ENCODE measurements at regions not wholly inside any gene's neighbourhood (a gene's known extent, or its start where the extent isn't known, plus 50 kb on each side); places are given as distances from the start of the nearest gene placed in this dataset.

DNA sequence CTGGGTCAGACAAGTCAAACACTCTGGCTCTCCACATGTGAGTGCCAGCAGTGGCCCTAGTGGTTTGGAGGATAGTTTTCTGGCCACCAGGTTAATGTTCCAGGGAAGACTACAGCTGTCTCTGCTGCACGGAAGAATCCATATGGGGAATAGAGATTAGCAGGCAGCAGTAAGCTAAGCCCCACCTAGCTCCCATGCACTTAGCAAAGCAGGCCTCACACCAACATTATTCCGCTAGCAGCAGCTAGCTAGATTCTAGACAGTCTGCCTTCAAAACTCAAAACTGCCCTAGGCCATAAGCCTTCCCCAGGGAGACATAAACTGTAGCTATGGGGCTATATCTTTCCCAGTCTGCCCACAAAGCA, 86.1 kb downstream of the XIST start:
- Histone ChIP-seq H2AFZ (ENCODE audit: low read length) (0 out of 2 replicates have a peak overlapping the region, but pooled peaks have one; percentile 15), H3K4me3 (ENCODE audit: low read length) (no peak overlapping the region), H3K4me1 (ENCODE audit: low read length) (peaks cover 13% of the 10 kb centered on the region), H3K79me2 (ENCODE audit: low read length) (no peaks in the 10 kb centered on the region), H3K9me3 (replicated peaks; ENCODE audit: insufficient read depth, low read length) (no peaks in the 10 kb centered on the region), H3K36me3 (replicated peaks; ENCODE audit: insufficient read depth, low read length) (no peaks in the 10 kb centered on the region), H4K20me1 (ENCODE audit: insufficient read depth, low read length) (no peaks in the 10 kb centered on the region), H3K27ac (ENCODE audit: low read length) (no peak overlapping the region), H3K27me3 (replicated peaks; ENCODE audit: insufficient read depth, low read length) (no peaks in the 10 kb centered on the region), H3K9me2 (replicated peaks; ENCODE audit: insufficient read depth, low read length) (no peaks in the 10 kb centered on the region), H3K9ac (ENCODE audit: low read length) (no peak overlapping the region), H3K4me2 (ENCODE audit: low read depth, low read length) (peak overlapping the region; percentile 81; the same call in 1 of the 2 replicates), H3F3A (ENCODE audit: insufficient read depth, low read length) (no peaks in the 10 kb centered on the region)
- no peak for TF ChIP-seq EZH2 (optimal IDR thresholded peaks at IDR 0.05; ENCODE audit: low read depth, low read length)
- TF ChIP-seq CTCF (IDR thresholded peaks at IDR 0.05; ENCODE audit: low read length), result no peak
- no peak for TF ChIP-seq EZH2phosphoT487 (IDR thresholded peaks at IDR 0.05; ENCODE audit: low read length)
- no peak for DNase-seq

DNA sequence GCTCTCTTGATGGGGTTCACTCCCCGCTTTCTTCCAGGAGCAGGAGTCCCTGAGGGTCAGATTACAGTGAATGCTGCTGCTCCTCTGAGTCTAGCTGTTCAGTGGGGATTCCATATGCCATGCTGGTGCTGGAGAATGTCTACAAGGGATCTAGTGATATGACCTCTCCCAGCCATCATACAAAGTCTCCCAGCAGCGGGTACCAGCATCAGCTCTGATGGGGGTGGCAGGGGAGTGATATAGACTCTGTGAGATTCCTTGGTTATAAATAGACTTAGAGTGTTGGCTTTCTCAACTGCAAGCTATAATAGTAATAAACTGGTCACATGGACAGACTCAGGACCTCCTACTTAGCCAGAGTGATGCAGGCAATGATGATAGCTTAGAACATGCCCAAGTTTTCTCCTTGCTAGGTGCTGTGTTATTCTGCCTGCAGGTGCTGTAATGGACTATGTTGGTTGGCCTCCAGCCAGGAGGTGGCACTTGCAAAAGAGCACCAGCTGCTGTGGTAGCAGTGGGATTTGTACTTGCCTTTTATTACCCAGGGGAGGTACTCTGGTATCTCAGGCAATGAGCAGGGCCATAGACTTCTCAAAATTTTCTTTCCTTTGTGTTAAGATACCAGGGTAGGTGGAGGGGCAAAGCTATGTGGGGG, 86.6 kb downstream of the XIST start:
- Histone ChIP-seq H3K4me1 (ENCODE audit: low read length) (peaks cover 13% of the 10 kb centered on the region), H2AFZ (ENCODE audit: low read length) (no peak overlapping the region), H3K79me2 (ENCODE audit: low read length) (no peaks in the 10 kb centered on the region), H3K27ac (ENCODE audit: low read length) (no peak overlapping the region), H3F3A (ENCODE audit: insufficient read depth, low read length) (no peaks in the 10 kb centered on the region), H3K9me2 (replicated peaks; ENCODE audit: insufficient read depth, low read length) (no peaks in the 10 kb centered on the region), H3K4me2 (ENCODE audit: low read depth, low read length) (no peak overlapping the region), H4K20me1 (ENCODE audit: insufficient read depth, low read length) (no peaks in the 10 kb centered on the region), H3K27me3 (replicated peaks; ENCODE audit: insufficient read depth, low read length) (no peaks in the 10 kb centered on the region), H3K4me3 (ENCODE audit: low read length) (no peak overlapping the region), H3K36me3 (replicated peaks; ENCODE audit: insufficient read depth, low read length) (no peaks in the 10 kb centered on the region), H3K9me3 (replicated peaks; ENCODE audit: insufficient read depth, low read length) (no peaks in the 10 kb centered on the region), H3K9ac (ENCODE audit: low read length) (no peak overlapping the region)
- TF ChIP-seq EZH2 (optimal IDR thresholded peaks at IDR 0.05; ENCODE audit: low read depth, low read length) (no peak), CTCF (IDR thresholded peaks at IDR 0.05; ENCODE audit: low read length) (no peak), EZH2phosphoT487 (IDR thresholded peaks at IDR 0.05; ENCODE audit: low read length) (no peak)
- peak; percentile 17 for DNase-seq

DNA sequence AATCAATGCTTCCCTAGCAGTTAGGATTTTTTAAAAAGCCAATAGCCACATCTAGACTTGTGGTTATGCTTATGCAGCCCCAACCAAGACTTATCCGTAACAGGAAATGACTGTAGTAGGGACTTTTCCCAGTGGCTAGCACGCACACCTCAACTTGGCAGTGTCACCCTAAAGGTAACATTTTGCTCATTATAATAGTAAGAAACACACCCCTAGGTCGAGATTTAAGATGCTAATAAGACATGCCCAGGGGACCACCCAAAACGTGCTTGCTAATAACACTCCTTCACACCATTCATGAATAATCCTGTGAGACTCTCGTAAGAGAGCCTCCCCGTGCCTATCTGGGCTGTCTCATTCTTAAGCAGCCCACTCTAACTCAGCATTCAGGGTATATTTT, 94.3 kb downstream of the XIST start:
- H3K36me3 ChIP-seq (replicated peaks; ENCODE audit: insufficient read depth, low read length), result no peaks in the 10 kb centered on the region
- peaks cover 23% of the 10 kb centered on the region for H3F3A ChIP-seq (ENCODE audit: insufficient read depth, low read length)
- H3K27me3 ChIP-seq (replicated peaks; ENCODE audit: insufficient read depth, low read length), result no peaks in the 10 kb centered on the region
- H3K4me1 ChIP-seq (ENCODE audit: low read length), result peaks cover 37% of the 10 kb centered on the region
- H4K20me1 ChIP-seq (ENCODE audit: insufficient read depth, low read length), result no peaks in the 10 kb centered on the region
- H2AFZ ChIP-seq (ENCODE audit: low read length), result peak overlapping the region; percentile 47; the same call in 1 of the 2 replicates
- peak overlapping the region; percentile 62 for H3K9ac ChIP-seq (ENCODE audit: low read length)
- no peaks in the 10 kb centered on the region for H3K9me2 ChIP-seq (replicated peaks; ENCODE audit: insufficient read depth, low read length)
- no peaks in the 10 kb centered on the region for H3K79me2 ChIP-seq (ENCODE audit: low read length)
- TF ChIP-seq CTCF (IDR thresholded peaks at IDR 0.05; ENCODE audit: low read length) (no peak), EZH2 (optimal IDR thresholded peaks at IDR 0.05; ENCODE audit: low read depth, low read length) (no peak), EZH2phosphoT487 (IDR thresholded peaks at IDR 0.05; ENCODE audit: low read length) (no peak)
- H3K4me2 ChIP-seq (ENCODE audit: low read depth, low read length), result peak overlapping the region; percentile 64
- peak; percentile 88 for DNase-seq
- H3K4me3 ChIP-seq (ENCODE audit: low read length), result peak overlapping the region; percentile 52
- H3K9me3 ChIP-seq (replicated peaks; ENCODE audit: insufficient read depth, low read length), result no peaks in the 10 kb centered on the region
- H3K27ac ChIP-seq (ENCODE audit: low read length), result peak overlapping the region; percentile 92

Measured in MM.1S (cell line).